Mesenchymal stem cell (in vitro differentiated cells and primary cell): ENCODE measurements at regions not wholly inside any gene's neighbourhood (a gene's known extent, or its start where the extent isn't known, plus 50 kb on each side); places are given as distances from the start of the nearest gene placed in this dataset.

Experiments used
- DNase-seq: peaks from one replicate; pipeline ENCODE4 v3.0.0-alpha.2; 2013
- H2AFZ ChIP-seq: one replicate; pipeline ENCODE4 v1.6.1; 2013; ENCODE audit warnings: low read depth, mild to moderate bottlenecking, control low read depth, inconsistent platforms, low read length, moderate library complexity
- H2AK5ac ChIP-seq: 2 replicates; pipeline ENCODE4 v1.6.1; 2013; ENCODE audit warnings: low read length, moderate library complexity, mild to moderate bottlenecking, inconsistent platforms; ENCODE audit not compliant: severe bottlenecking
- H2BK120ac ChIP-seq: one replicate; pipeline ENCODE4 v1.6.1; 2013; ENCODE audit warnings: low read depth, mild to moderate bottlenecking, inconsistent platforms, low read length, moderate library complexity
- H2BK12ac ChIP-seq, 2 experiments: one replicate each; pipeline ENCODE4 v1.6.1; 2013; ENCODE audit warnings: inconsistent platforms in 2 of 2, low read length in 2 of 2, mild to moderate bottlenecking in 2 of 2, moderate library complexity in 2 of 2, control low read depth in 1 of 2
- H2BK15ac ChIP-seq: one replicate; pipeline ENCODE4 v1.6.1; 2013; ENCODE audit warnings: mild to moderate bottlenecking, low read depth, inconsistent platforms; ENCODE audit not compliant: poor library complexity, severe bottlenecking
- H2BK5ac ChIP-seq: 2 replicates; pipeline ENCODE4 v1.6.1; 2013; ENCODE audit warnings: low read depth, mild to moderate bottlenecking, low read length, control low read depth, inconsistent platforms; ENCODE audit not compliant: poor library complexity, severe bottlenecking
- H3K14ac ChIP-seq, 2 experiments: one replicate each; pipeline ENCODE4 v1.6.1; 2013; ENCODE audit warnings: inconsistent platforms in 2 of 2, low read length in 2 of 2, control low read depth in 1 of 2, mild to moderate bottlenecking in 1 of 2, moderate library complexity in 1 of 2
- H3K18ac ChIP-seq, 2 experiments: one replicate each; pipeline ENCODE4 v1.6.1; 2013; ENCODE audit warnings: inconsistent platforms in 2 of 2, low read length in 2 of 2, control low read depth in 1 of 2, low read depth in 1 of 2, mild to moderate bottlenecking in 1 of 2
- H3K23ac ChIP-seq, 2 experiments: one replicate each; pipeline ENCODE4 v1.6.1; 2013; ENCODE audit warnings: inconsistent platforms in 2 of 2, low read length in 2 of 2, mild to moderate bottlenecking in 2 of 2, moderate library complexity in 2 of 2, control low read depth in 1 of 2
- H3K27ac ChIP-seq: 2 replicates; pipeline ENCODE4 v1.5.1; 2013; ENCODE audit warnings: mild to moderate bottlenecking, moderate library complexity, low read length, control low read depth, inconsistent platforms; ENCODE audit not compliant: poor library complexity, severe bottlenecking
- H3K27me3 ChIP-seq, 2 experiments: 2 replicates each; pipeline versions ENCODE4 v1.6.1 to v1.7.0; 2013; ENCODE audit warnings: low read length in 2 of 2, mild to moderate bottlenecking in 2 of 2, moderate library complexity in 2 of 2, control low read depth in 1 of 2, inconsistent platforms in 1 of 2; ENCODE audit not compliant: control insufficient read depth in 1 of 2, insufficient read depth in 1 of 2
- H3K36me3 ChIP-seq, 2 experiments: 2 replicates each; pipeline versions ENCODE4 v1.6.1 to v1.7.0; 2013; ENCODE audit warnings: low read length in 2 of 2, control low read depth in 1 of 2, inconsistent platforms in 1 of 2, low read depth in 1 of 2, mild to moderate bottlenecking in 1 of 2; ENCODE audit not compliant: insufficient read depth in 2 of 2, control insufficient read depth in 1 of 2
- H3K4ac ChIP-seq, 2 experiments: one replicate each; pipeline ENCODE4 v1.6.1; 2013; ENCODE audit warnings: inconsistent platforms in 2 of 2, low read length in 2 of 2, mild to moderate bottlenecking in 2 of 2, moderate library complexity in 2 of 2, control low read depth in 1 of 2, low read depth in 1 of 2
- H3K4me1 ChIP-seq: 2 replicates; pipeline ENCODE4 v1.6.1; 2013; ENCODE audit warnings: low read depth, low read length, control low read depth; ENCODE audit not compliant: control insufficient read depth, insufficient read depth
- H3K4me2 ChIP-seq: 2 replicates; pipeline ENCODE4 v1.6.1; 2013; ENCODE audit warnings: low read length, mild to moderate bottlenecking, inconsistent platforms; ENCODE audit not compliant: poor library complexity, severe bottlenecking
- H3K4me3 ChIP-seq, 2 experiments: 2 replicates each; pipeline versions ENCODE4 v1.5.1 to v1.7.0; 2013; ENCODE audit warnings: low read length in 2 of 2, mild to moderate bottlenecking in 2 of 2, control low read depth in 1 of 2, low read depth in 1 of 2; ENCODE audit not compliant: insufficient read depth in 1 of 2
- H3K79me1 ChIP-seq: replicated peaks from 2 replicates; pipeline ENCODE4 v1.6.1; 2013; ENCODE audit warnings: mild to moderate bottlenecking, control low read depth, low read length, inconsistent platforms; ENCODE audit not compliant: poor library complexity, severe bottlenecking
- H3K9ac ChIP-seq: 2 replicates; pipeline ENCODE4 v1.7.0; 2013; ENCODE audit warnings: mild to moderate bottlenecking, low read length, moderate library complexity
- H3K9me3 ChIP-seq: 2 replicates; pipeline ENCODE4 v1.7.0; 2013; ENCODE audit warnings: mild to moderate bottlenecking, low read length; ENCODE audit not compliant: control insufficient read depth
- H4K8ac ChIP-seq: one replicate; pipeline ENCODE4 v1.6.1; 2013; ENCODE audit warnings: inconsistent platforms, mild to moderate bottlenecking, low read length, moderate library complexity
- H4K91ac ChIP-seq: one replicate; pipeline ENCODE4 v1.6.1; 2013; ENCODE audit warnings: mild to moderate bottlenecking, low read length, inconsistent platforms
- WGBS: methylation state at CpG from one replicate; pipeline ENCODE4 v1.1.7; 2013; ENCODE audit warnings: mixed read lengths; 5-methylcytosine and 5-hydroxymethylcytosine counted together

GRCh38 chr2:51758081-51758480 lies 726.1 kb upstream of the NRXN1 start:
- Histone ChIP-seq H3K4me3 (no peak overlapping the region), H2BK120ac (no peak overlapping the region), H3K27ac (no peak overlapping the region), H2AK5ac (no peak overlapping the region), H4K91ac (no peak overlapping the region), H2BK5ac (no peak overlapping the region), H3K4me1 (no peaks in the 10 kb centered on the region), H3K4ac (no peak overlapping the region), H3K4me2 (no peak overlapping the region), H3K27me3 (no peaks in the 10 kb centered on the region), H3K36me3 (no peaks in the 10 kb centered on the region), H3K9me3 (peaks cover 2% of the 10 kb centered on the region), H2BK12ac (no peak overlapping the region), H3K79me1 (no peaks in the 10 kb centered on the region), H3K9ac (no peak overlapping the region), H3K14ac (no peak overlapping the region), H4K8ac (no peak overlapping the region), H3K23ac (no peak overlapping the region), H3K18ac (no peak overlapping the region), H2AFZ (no peak overlapping the region), H2BK15ac (no peak overlapping the region)
- no peak for DNase-seq
- WGBS, result 38% methylated on average over 1 of the region's 1 CpG

- H3K14ac ChIP-seq, result no peak overlapping the region
- H3K27ac ChIP-seq, result no peak overlapping the region
- H3K27me3 ChIP-seq, result no peaks in the 10 kb centered on the region
- no peak overlapping the region for H3K18ac ChIP-seq
- H3K36me3 ChIP-seq, result no peaks in the 10 kb centered on the region
- DNase-seq, result peak; percentile 69
- no peak overlapping the region for H2BK15ac ChIP-seq
- no peak overlapping the region for H3K4me3 ChIP-seq
- no peak overlapping the region for H2BK5ac ChIP-seq
- no peaks in the 10 kb centered on the region for H3K4me1 ChIP-seq
- H3K9me3 ChIP-seq, result no peaks in the 10 kb centered on the region
- no peak overlapping the region for H2BK120ac ChIP-seq
- H3K79me1 ChIP-seq, result no peaks in the 10 kb centered on the region
- no peak overlapping the region for H4K8ac ChIP-seq
- no peak overlapping the region for H2AK5ac ChIP-seq
- H2AFZ ChIP-seq, result no peak overlapping the region
- 96% methylated on average over 1 of the region's 1 CpG for WGBS
- H3K23ac ChIP-seq, result no peak overlapping the region
- no peak overlapping the region for H4K91ac ChIP-seq
- H2BK12ac ChIP-seq, result no peak overlapping the region
- no peak overlapping the region for H3K4ac ChIP-seq
- H3K9ac ChIP-seq, result no peak overlapping the region
- H3K4me2 ChIP-seq, result no peak overlapping the region
Measured at GRCh38 chr2:51734115-51734514, 702.2 kb upstream of the NRXN1 start.

GRCh38 chr2:51723691-51724090 lies 691.8 kb upstream of the NRXN1 start:
- H3K4me2 ChIP-seq, result no peak overlapping the region
- H3K79me1 ChIP-seq, result no peaks in the 10 kb centered on the region
- H3K4ac ChIP-seq, result no peak overlapping the region
- H3K4me3 ChIP-seq, result no peak overlapping the region
- H3K4me1 ChIP-seq, result no peaks in the 10 kb centered on the region
- no peaks in the 10 kb centered on the region for H3K9me3 ChIP-seq
- DNase-seq, result peak; percentile 35
- H2AK5ac ChIP-seq, result no peak overlapping the region
- H2BK5ac ChIP-seq, result no peak overlapping the region
- H4K8ac ChIP-seq, result no peak overlapping the region
- H3K27me3 ChIP-seq, result no peaks in the 10 kb centered on the region
- no peaks in the 10 kb centered on the region for H3K36me3 ChIP-seq
- no peak overlapping the region for H3K27ac ChIP-seq
- no peak overlapping the region for H2BK15ac ChIP-seq
- no peak overlapping the region for H4K91ac ChIP-seq
- no peak overlapping the region for H3K23ac ChIP-seq
- no peak overlapping the region for H2BK120ac ChIP-seq
- H3K14ac ChIP-seq, result no peak overlapping the region
- no peak overlapping the region for H3K18ac ChIP-seq
- WGBS, result 0% methylated on average over 1 of the region's 1 CpG
- H3K9ac ChIP-seq, result no peak overlapping the region
- H2BK12ac ChIP-seq, result no peak overlapping the region
- H2AFZ ChIP-seq, result no peak overlapping the region

GRCh38 chr2:51722311-51722710 lies 690.4 kb upstream of the NRXN1 start:
- H3K4me3 ChIP-seq, result no peak overlapping the region
- no peaks in the 10 kb centered on the region for H3K36me3 ChIP-seq

More at GRCh38 chr2:51722311-51722710, 690.4 kb upstream of the NRXN1 start:
- no peak overlapping the region for H2AK5ac ChIP-seq
- H3K18ac ChIP-seq, result no peak overlapping the region
- H3K27ac ChIP-seq, result no peak overlapping the region
- H3K9me3 ChIP-seq, result no peaks in the 10 kb centered on the region
- no peak overlapping the region for H2BK15ac ChIP-seq
- H2BK120ac ChIP-seq, result no peak overlapping the region
- H3K27me3 ChIP-seq, result no peaks in the 10 kb centered on the region
- H2BK12ac ChIP-seq, result no peak overlapping the region
- no peak overlapping the region for H3K14ac ChIP-seq
- no peak overlapping the region for H2BK5ac ChIP-seq
- peak; percentile 89 for DNase-seq
- no peaks in the 10 kb centered on the region for H3K4me1 ChIP-seq
- H2AFZ ChIP-seq, result no peak overlapping the region
- H4K8ac ChIP-seq, result no peak overlapping the region
- no peak overlapping the region for H3K9ac ChIP-seq
- H3K79me1 ChIP-seq, result no peaks in the 10 kb centered on the region
- WGBS, result no CpG with 5 or more reads among the region's 1 CpG
- H4K91ac ChIP-seq, result no peak overlapping the region
- no peak overlapping the region for H3K4me2 ChIP-seq
- H3K23ac ChIP-seq, result no peak overlapping the region
- H3K4ac ChIP-seq, result no peak overlapping the region
